DMS53 treated with DMSO at 0.1 percent for 48 hours (cell line): ENCODE measurements at regions not wholly inside any gene's neighbourhood (a gene's known extent, or its start where the extent isn't known, plus 50 kb on each side); places are given as distances from the start of the nearest gene placed in this dataset.

Source experiments
- DNase-seq: peaks from one replicate; lab custom pipeline; 2025; ENCODE audit not compliant: unreplicated experiment; lab: John Stamatoyannopoulos, UW

DNA sequence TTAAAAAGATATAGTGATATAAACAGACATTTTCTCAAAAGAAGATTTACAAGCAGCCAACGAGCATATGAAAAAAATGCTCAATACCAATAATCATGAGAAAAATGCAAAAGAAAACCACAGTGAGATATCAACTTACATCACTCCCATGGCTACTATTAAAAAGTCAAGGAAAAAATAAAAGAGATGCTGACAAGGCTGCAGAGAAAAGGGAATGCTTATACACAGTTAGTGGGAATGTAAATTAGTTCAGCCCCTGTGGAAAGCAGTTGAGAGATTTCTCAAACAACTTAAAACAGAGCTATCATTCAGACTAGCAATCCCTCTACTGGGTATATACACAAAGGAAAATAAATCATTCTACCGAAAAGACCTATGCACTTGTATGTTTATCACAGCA is 97.1 kb upstream of the CARD18 start:
- no peak for DNase-seq

- DNase-seq, result no peak
Measured at GRCh38 chr11:105233285-105233684, 93.7 kb upstream of the CARD18 start.

GRCh38 chr11:105232021-105232420 is 92.5 kb upstream of the CARD18 start:
- DNase-seq, result no peak

DNA sequence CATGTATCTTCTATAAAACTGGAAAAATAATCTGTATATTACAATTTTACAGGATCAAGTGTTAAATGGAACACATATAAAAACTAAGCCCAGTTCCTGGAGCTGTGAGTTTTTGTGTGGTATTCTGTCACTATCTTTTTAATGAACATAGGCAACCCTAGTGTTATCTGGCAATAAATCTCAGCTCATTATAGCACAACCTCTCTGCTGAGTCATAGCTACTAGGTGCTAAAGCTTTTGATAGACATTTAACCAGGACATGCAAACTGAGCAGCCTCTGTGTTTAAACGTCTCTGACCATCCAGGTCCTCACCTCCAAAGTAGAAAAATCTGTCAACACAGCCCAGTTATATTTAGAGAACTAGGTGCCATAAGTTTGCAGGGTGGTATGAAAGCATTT is 91.0 kb upstream of the CARD18 start:
- DNase-seq, result no peak

GRCh38 chr11:105229761-105230160 is 90.2 kb upstream of the CARD18 start:
- no peak for DNase-seq

GRCh38 chr11:105229257-105229656 is 89.7 kb upstream of the CARD18 start:
- no peak for DNase-seq

GRCh38 chr11:105227363-105227762 is 87.8 kb upstream of the CARD18 start:
- no peak for DNase-seq

DNA sequence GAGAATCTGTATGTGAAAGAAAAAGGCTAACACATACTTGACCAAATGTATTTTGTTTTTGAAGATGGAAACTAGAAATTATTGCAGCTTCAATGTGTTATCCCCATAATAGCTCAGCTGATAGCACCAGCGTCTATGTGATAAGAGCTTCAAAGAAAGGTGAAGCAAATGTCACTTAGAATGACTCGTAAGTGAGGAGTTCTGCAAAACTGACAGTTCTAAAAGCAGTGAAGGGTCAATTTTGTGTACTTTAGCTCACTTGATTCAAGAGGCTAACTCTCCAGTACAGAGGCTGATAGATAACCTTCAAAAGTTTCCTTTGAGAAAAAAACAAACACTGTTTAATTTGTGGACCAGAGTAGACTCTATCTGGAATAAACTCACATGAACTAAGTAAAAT is 87.2 kb upstream of the CARD18 start:
- no peak for DNase-seq

GRCh38 chr11:105226091-105226490 is 86.5 kb upstream of the CARD18 start:
- DNase-seq, result no peak

DNA sequence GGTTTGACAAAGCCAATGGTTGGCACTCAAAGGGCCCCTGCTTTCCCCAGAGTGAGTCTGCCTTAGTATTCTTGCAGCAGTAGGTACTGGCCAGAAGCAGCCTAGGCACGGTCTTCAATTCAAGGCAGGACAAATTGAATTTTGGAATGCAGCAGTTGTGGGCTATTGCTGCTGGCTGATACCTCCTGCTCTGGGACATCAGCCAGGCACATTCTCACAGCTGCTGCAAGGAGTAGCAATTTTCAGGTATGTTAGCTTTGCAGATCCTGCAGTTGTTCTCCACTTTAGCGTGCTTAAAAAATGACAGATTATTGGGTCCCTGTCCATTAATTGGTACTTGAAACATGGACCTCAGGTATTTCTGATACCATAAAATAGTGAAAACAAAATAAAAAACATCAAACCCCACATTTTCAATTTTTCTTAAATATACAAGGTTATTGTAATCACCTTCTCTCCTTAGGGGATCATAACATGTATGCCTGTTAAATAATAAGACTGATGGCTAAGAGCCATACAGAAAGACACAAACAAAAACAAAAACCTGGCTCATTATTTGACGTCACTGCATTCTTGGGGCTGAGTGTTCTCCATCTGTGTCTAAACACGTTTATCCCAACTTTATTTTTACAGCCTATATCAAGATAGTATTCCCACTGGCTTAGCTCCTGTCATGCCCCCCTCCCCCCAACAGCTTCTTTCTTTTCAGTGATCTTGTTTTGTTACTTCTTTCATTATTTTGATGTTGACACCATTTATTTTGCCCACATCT is 85.1 kb upstream of the CARD18 start:
- no peak for DNase-seq

- no peak for DNase-seq
Measured at GRCh38 chr11:105220121-105220520, 80.6 kb upstream of the CARD18 start.

DNA sequence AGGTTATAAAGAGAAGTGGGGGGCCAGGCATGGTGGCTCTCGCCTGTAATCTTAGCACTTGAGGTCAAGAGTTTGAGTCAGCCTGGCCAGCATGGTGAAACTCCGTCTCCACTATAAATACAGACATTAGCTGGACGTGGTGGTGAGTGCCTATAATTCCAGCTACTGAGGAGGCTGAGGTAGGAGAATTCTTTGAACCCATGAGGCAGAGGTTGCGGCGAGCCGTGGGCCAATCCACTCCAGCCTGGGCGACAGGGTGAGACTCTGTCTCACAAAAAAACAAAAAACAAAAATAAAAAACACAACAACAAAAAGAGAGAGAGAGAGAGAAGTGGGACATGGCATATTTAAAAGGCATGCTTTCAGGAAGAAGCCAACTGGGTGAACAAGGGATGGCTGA is 80.1 kb upstream of the CARD18 start:
- DNase-seq, result no peak

DNA sequence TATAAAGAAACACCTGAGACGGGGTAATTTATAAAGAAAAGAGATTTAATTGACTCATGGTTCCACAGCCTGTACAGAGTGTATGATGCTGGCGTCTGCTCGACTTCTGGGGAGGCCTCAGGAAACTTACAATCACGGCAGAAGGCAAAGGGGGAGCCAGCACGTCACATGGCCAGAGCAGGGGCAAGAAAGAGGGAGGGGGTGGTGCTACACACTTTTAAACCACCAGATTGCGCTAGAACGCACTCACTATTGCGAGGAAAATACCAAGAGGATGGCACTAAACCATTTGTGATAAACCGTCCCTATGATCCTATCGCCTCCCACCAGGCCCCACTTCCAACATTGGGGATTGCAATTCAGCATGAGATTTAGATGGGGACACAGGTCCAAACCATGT is 79.7 kb upstream of the CARD18 start:
- no peak for DNase-seq

- DNase-seq, result no peak
Measured at GRCh38 chr11:105215528-105215927, 76.0 kb upstream of the CARD18 start.

DNA sequence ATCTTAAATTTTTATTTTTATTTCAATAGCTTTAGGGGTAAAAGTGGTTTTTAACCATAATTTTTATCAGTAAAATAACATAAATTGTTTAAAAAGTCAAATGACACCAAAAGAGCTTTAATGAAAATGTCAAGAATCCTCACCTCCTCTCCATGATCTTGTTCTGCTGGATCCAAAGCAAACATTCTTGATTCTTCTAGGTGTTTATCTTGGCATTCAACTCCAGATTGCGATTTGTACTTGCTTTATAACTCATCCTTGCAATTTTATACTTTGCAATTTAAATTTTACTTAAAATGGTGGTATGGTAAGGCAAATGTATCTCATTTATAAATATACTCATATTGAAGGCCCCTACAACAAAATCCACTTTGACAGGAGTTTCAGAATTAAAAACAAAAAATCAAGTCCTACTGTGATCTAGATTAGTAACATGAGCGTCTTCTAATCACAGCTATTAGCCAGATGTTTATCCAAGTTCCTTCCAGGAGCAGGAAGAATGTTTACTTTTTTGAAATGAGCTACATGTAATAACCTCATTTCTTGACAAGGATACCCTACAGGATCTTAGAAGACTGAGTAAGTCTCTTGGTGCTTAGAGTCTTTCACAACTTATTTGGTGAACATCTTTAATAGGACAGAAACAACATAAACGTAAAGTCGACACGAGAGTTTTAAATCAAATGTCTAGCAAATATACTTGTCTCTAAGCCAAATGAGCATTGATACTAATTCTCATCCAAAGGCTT is 72.4 kb upstream of the CARD18 start:
- DNase-seq, result no peak

DNA sequence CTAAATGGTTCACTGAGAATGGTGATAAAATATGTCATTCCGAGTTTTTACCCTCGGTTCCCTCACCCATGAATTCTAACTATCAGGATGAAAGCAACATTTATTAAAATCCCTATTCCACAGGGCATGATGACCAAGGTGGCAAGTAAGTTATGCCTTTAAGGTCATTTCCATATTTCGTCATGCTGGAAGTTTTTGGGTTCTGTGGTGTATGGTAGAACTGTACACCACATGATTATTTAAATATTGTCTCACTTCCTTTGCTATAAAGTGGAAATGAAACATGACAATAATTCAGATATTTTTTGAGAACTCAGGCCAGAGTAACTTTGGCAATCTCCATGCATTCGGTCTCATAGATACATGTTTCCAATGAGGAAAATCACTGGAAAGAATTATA is 68.5 kb upstream of the CARD18 start:
- DNase-seq, result no peak

DNA sequence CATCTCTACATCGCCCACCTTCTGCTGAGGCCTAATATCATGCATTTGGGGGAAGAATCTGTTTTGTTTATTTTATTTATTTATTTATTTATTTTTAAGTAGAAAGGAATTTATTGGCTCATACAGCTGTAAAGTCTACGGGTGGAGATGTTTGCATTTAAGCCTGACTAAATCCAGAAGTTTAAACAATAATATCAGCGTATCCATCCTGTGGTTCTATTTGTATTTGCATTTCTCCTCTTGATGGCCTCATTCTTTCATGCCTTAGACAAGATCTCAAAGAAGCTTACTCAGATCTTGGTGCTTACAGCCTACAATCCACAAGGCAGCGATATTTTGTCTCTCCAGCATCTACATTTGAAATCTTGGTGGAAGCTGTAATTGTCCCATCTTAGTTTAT is 67.1 kb upstream of the CARD18 start:
- no peak for DNase-seq

- DNase-seq, result no peak
Measured at GRCh38 chr11:105204636-105205035, 65.1 kb upstream of the CARD18 start.

- DNase-seq, result no peak
Measured at GRCh38 chr11:105203569-105204240, 64.1 kb upstream of the CARD18 start.

DNA sequence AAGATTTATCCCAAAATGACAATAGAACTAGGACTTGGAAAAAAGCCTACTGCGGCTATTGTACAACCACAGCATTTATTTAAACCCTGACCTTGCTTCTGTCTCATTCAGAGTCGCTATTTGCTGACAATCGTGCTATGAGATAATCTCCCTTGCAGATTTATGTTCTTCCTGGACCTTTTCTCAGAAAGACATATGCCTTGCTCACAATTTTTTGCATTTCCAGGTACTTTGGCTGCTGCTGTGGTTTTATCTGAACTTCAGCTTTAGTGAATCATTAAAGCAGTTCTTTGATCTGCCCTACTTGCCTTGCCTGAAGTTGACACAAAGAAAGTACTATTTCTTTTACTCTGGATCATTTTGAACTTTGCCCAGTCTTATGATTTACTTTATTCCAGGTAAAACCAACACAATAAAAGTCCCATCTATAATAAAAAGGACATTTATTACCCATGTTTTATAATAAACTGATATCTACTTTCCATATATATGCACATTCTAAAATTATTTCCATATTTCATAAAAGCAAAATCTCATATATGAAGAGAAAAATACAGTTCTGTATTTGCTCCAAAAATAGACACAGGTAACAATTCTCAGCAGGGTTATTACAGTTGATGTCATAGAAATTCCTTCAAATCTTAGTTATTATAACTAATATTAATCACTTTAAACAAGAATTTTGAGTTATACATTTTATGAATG is 63.4 kb upstream of the CARD18 start:
- no peak for DNase-seq

- no peak for DNase-seq
Measured at GRCh38 chr11:105202422-105202821, 62.9 kb upstream of the CARD18 start.
